HUES64 (cell line): ENCODE measurements at regions not wholly inside any gene's neighbourhood (a gene's known extent, or its start where the extent isn't known, plus 50 kb on each side); places are given as distances from the start of the nearest gene placed in this dataset.
"Not testable (repeated sequence)": the region's sequence is repeated elsewhere in the genome, so short reads cannot be mapped to it uniquely, and the experiment has no call there.

Experiments
- H3K27ac ChIP-seq: 2 replicates; pipeline ENCODE4 v1.7.0; 2013; ENCODE audit warnings: low read depth, low read length, inconsistent platforms
- H3K27me3 ChIP-seq: 2 replicates; pipeline ENCODE4 v1.6.1; 2013; ENCODE audit warnings: mild to moderate bottlenecking, low read length; ENCODE audit not compliant: insufficient read depth
- H3K36me3 ChIP-seq: 2 replicates; pipeline ENCODE4 v1.6.1; 2013; ENCODE audit warnings: mild to moderate bottlenecking, low read length; ENCODE audit not compliant: insufficient read depth
- H3K4me1 ChIP-seq: 2 replicates; pipeline ENCODE4 v1.6.1; 2013; ENCODE audit warnings: mild to moderate bottlenecking, low read length, moderate library complexity; ENCODE audit not compliant: insufficient read depth
- H3K4me3 ChIP-seq: 2 replicates; pipeline ENCODE4 v1.5.1; 2013; ENCODE audit warnings: mild to moderate bottlenecking, low read length, moderate library complexity
- H3K9ac ChIP-seq: 2 replicates; pipeline ENCODE4 v1.6.1; 2013; ENCODE audit warnings: mild to moderate bottlenecking, low read depth, low read length
- H3K9me3 ChIP-seq: 2 replicates; pipeline ENCODE4 v1.6.1; 2013; ENCODE audit warnings: low read depth, low read length; ENCODE audit not compliant: insufficient read depth
- WGBS: fragments of 150-250, 120-280 bp; methylation state at CpG from one replicate; pipeline ENCODE4 v1.1.7; 2013; ENCODE audit warnings: missing lambda C conversion rate; 5-methylcytosine and 5-hydroxymethylcytosine counted together

DNA sequence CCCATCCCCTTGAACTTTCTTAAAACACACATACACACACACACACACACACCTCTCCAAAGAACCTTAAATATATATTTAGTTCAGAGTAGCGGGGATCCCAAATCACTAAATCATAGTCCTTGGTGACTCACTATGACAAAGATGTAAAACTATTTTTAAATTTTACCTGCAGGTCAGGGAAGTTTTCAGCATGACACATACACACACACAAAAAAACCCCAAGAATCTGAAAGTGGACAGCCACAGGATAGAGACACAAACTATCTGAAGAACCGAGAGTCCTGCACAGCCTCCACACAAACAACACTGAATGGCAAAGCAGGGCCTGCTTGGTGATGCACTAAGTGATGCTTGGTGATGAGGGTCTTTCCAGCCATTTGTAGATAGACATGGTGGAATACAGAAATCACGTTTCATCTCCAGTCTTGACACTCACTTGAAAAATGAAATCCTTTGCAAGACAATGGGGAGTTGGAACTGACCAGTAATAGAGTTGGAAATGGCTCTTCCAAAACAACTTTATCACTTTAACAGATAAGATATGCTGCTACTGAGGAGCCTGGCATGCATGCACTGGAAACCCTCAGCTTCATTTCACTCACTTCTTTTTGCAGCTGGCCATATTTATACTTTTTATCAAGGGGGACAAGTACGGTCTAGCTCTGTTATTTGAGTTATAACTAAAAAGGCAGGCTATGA lies 307.3 kb downstream of the RAPGEF2 start:
- Histone ChIP-seq H3K9ac (no peak overlapping the region), H3K4me1 (no peaks in the 10 kb centered on the region), H3K36me3 (no peaks in the 10 kb centered on the region), H3K9me3 (no peaks in the 10 kb centered on the region), H3K27ac (no peak overlapping the region), H3K4me3 (no peak overlapping the region), H3K27me3 (no peaks in the 10 kb centered on the region)
- WGBS = 89% methylated on average over 4 of the region's 4 CpGs

DNA sequence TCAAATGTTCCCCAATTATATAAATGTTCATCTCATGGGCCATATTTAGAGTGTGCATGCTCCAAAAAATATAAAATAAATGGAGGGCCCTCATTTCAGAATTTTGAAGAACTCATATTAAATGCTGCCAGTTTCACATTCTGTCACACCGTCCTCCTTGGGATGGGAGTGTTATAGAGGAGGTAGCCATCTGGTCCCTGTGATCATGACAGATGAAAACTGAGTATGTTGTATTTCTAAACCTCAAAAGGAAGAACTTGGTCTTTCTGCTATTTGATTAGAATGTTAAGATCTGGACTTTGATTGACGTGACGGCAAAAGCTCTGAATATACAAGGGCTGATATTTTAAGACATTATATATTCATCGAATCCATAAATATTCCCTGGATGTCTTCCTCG lies 308.0 kb downstream of the RAPGEF2 start:
- Histone ChIP-seq H3K4me1 (no peaks in the 10 kb centered on the region), H3K9me3 (no peaks in the 10 kb centered on the region), H3K36me3 (no peaks in the 10 kb centered on the region), H3K9ac (no peak overlapping the region), H3K4me3 (no peak overlapping the region), H3K27ac (no peak overlapping the region), H3K27me3 (no peaks in the 10 kb centered on the region)
- WGBS = 96% methylated on average over 5 of the region's 5 CpGs

- H3K9ac ChIP-seq = no peak overlapping the region
- H3K9me3 ChIP-seq = no peaks in the 10 kb centered on the region
- no peak overlapping the region for H3K4me3 ChIP-seq
- WGBS = 95% methylated on average over 6 of the region's 6 CpGs
- H3K4me1 ChIP-seq = no peaks in the 10 kb centered on the region
- H3K36me3 ChIP-seq = no peaks in the 10 kb centered on the region
- no peaks in the 10 kb centered on the region for H3K27me3 ChIP-seq
- no peak overlapping the region for H3K27ac ChIP-seq
These were observed 310.5 kb downstream of the RAPGEF2 start for GRCh38 chr4:159413306-159413943.

- no peak overlapping the region for H3K27ac ChIP-seq
- H3K27me3 ChIP-seq = no peaks in the 10 kb centered on the region
- no peak overlapping the region for H3K9ac ChIP-seq
- H3K36me3 ChIP-seq = no peaks in the 10 kb centered on the region
- no peaks in the 10 kb centered on the region for H3K4me1 ChIP-seq
- 82% methylated on average over 4 of the region's 4 CpGs for WGBS
- peaks cover 6% of the 10 kb centered on the region; the same call in 1 of the 2 replicates for H3K9me3 ChIP-seq
- H3K4me3 ChIP-seq = no peak overlapping the region
These were observed 311.4 kb downstream of the RAPGEF2 start for GRCh38 chr4:159414305-159414704.

- WGBS = 93% methylated on average over 2 of the region's 2 CpGs
- H3K4me3 ChIP-seq = no peak overlapping the region
- no peaks in the 10 kb centered on the region for H3K4me1 ChIP-seq
- H3K27ac ChIP-seq = no peak overlapping the region
- H3K9me3 ChIP-seq = peaks cover 22% of the 10 kb centered on the region
- H3K27me3 ChIP-seq = no peaks in the 10 kb centered on the region
- no peak overlapping the region for H3K9ac ChIP-seq
- no peaks in the 10 kb centered on the region for H3K36me3 ChIP-seq
These were observed 313.2 kb downstream of the RAPGEF2 start for GRCh38 chr4:159416073-159416472.

- no peaks in the 10 kb centered on the region for H3K4me1 ChIP-seq
- no peak overlapping the region for H3K4me3 ChIP-seq
- no peak overlapping the region for H3K9ac ChIP-seq
- H3K36me3 ChIP-seq = no peaks in the 10 kb centered on the region
- WGBS = 92% methylated on average over 3 of the region's 3 CpGs
- H3K9me3 ChIP-seq = peaks cover 22% of the 10 kb centered on the region
- H3K27ac ChIP-seq = no peak overlapping the region
- no peaks in the 10 kb centered on the region for H3K27me3 ChIP-seq
These were observed 314.1 kb downstream of the RAPGEF2 start for GRCh38 chr4:159416996-159417395.

DNA sequence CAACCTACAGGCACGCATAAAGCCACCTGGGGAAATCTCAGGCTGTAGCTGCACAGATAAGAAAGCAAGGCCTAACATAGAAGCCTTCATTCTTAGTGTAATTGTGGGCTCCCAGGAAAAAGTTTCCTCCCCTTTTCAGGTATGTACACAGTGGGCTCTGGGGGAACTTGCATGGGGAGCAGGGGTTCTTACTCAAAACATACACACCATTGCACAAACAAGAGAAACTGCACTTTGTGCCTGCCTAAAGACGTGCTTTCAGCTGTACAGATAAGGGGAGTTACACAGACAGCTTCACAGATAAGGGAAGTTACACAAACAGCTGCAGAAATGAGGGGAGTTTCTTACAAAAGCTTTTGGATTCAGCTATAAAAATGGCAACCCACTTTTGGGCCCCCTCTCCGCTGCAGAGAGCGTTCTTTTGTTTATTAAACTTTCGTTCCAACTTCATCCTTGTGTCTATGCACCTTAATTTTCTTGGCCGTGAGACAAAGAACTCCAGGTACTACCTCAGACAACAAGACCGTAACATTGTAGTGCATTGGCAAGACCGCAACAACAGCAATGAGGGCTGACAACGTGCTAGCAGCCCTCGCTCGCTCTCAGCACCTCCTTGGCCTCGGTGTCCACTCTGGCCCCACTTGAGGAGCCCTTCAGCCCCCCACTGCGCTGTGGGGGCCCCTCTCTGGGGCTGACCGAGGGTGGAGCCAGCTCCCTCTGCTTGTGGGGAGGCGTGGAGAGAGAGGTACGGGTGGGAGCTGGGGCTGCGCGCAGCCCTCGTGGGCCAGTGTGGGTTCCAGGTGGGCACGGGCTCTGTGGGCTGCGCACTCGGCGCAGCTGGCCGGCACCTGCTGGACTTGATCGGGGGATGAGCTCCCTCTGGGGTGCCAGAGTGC lies 317.5 kb downstream of the RAPGEF2 start:
- Histone ChIP-seq H3K9me3 (peaks cover 22% of the 10 kb centered on the region), H3K4me3 (no peak overlapping the region), H3K9ac (no peak overlapping the region), H3K27me3 (no peaks in the 10 kb centered on the region), H3K4me1 (no peaks in the 10 kb centered on the region), H3K36me3 (no peaks in the 10 kb centered on the region), H3K27ac (no peak overlapping the region)
- WGBS = 95% methylated on average over 25 of the region's 25 CpGs

GRCh38 chr4:159421058-159421419 lies 318.2 kb downstream of the RAPGEF2 start:
- H3K4me3 ChIP-seq, H3K4me1 ChIP-seq, H3K27me3 ChIP-seq, H3K36me3 ChIP-seq, H3K9ac ChIP-seq, H3K27ac ChIP-seq: not testable (repeated sequence)
- WGBS = 98% methylated on average over 5 of the region's 5 CpGs
- H3K9me3 ChIP-seq = peaks cover 22% of the 10 kb centered on the region

GRCh38 chr4:159422019-159422418 lies 319.1 kb downstream of the RAPGEF2 start:
- peaks cover 14% of the 10 kb centered on the region for H3K4me1 ChIP-seq
- peaks cover 22% of the 10 kb centered on the region for H3K9me3 ChIP-seq
- 91% methylated on average over 8 of the region's 8 CpGs for whole genome bisulfite sequencing
- no peaks in the 10 kb centered on the region for H3K27me3 ChIP-seq
- H3K9ac ChIP-seq = no peak overlapping the region
- no peak overlapping the region for H3K4me3 ChIP-seq
- no peak overlapping the region for H3K27ac ChIP-seq
- H3K36me3 ChIP-seq = no peaks in the 10 kb centered on the region

- H3K9me3 ChIP-seq = peaks cover 22% of the 10 kb centered on the region
- no peak overlapping the region for H3K4me3 ChIP-seq
- no peaks in the 10 kb centered on the region for H3K36me3 ChIP-seq
- H3K4me1 ChIP-seq = peaks cover 17% of the 10 kb centered on the region
- H3K9ac ChIP-seq = no peak overlapping the region
- H3K27ac ChIP-seq = no peak overlapping the region
- 100% methylated on average over 1 of the region's 1 CpG for WGBS
- H3K27me3 ChIP-seq = no peaks in the 10 kb centered on the region
These were observed 319.7 kb downstream of the RAPGEF2 start for GRCh38 chr4:159422626-159423025.

GRCh38 chr4:159425737-159426305 lies 322.9 kb downstream of the RAPGEF2 start:
- H3K27ac ChIP-seq = peak overlapping the region; percentile 41; the same call in 1 of the 2 replicates
- H3K36me3 ChIP-seq = no peaks in the 10 kb centered on the region
- WGBS = 47% methylated on average over 3 of the region's 4 CpGs
- no peak overlapping the region for H3K9ac ChIP-seq
- no peak overlapping the region for H3K4me3 ChIP-seq
- peaks cover 19% of the 10 kb centered on the region for H3K4me1 ChIP-seq
- H3K27me3 ChIP-seq = no peaks in the 10 kb centered on the region
- peaks cover 1% of the 10 kb centered on the region; the same call in 1 of the 2 replicates for H3K9me3 ChIP-seq
